ENCODE measurements at regions not wholly inside any gene's neighbourhood (a gene's known extent, or its start where the extent isn't known, plus 50 kb on each side); places are given as distances from the start of the nearest gene placed in this dataset.
"Not testable (repeated sequence)": the region's sequence is repeated elsewhere in the genome, so short reads cannot be mapped to it uniquely, and the experiment has no call there.

- TF ChIP-seq POLR2A, CTCF (IDR thresholded peaks at IDR 0.05): not testable (repeated sequence)
Observed at GRCh38 chr11:67845296-67845695, 158.6 kb downstream of the UNC93B1 start.

Data from esophagus squamous epithelium (tissue), 4 donors.